ENCODE measurements at regions not wholly inside any gene's neighbourhood (a gene's known extent, or its start where the extent isn't known, plus 50 kb on each side); places are given as distances from the start of the nearest gene placed in this dataset.

GRCh38 chr18:24989760-24990593 lies 362.0 kb downstream of the ZNF521 start:
- no peak for DNase-seq (ENCODE audit: extremely low spot score)
- POLR2A ChIA-PET, result no interaction called here
- CTCF ChIA-PET, result no interaction called here

GRCh38 chr18:24990671-24991134 lies 361.3 kb downstream of the ZNF521 start:
- TF ChIP-seq CTCF (IDR thresholded peaks at IDR 0.05; ENCODE audit: control extremely low read depth, extremely low read depth, low read depth, missing control alignments), result no peak
- no peak for DNase-seq (ENCODE audit: extremely low spot score)
- ChIA-PET POLR2A (no interaction called here), CTCF (no interaction called here)

More at GRCh38 chr18:24989760-24990593, 362.0 kb downstream of the ZNF521 start:
- no peak for TF ChIP-seq CTCF (IDR thresholded peaks at IDR 0.05; ENCODE audit: control extremely low read depth, extremely low read depth, low read depth, missing control alignments)

- CTCF ChIA-PET, result no interaction called here
- POLR2A ChIA-PET, result no interaction called here
- no peak for DNase-seq (ENCODE audit: extremely low spot score)
- TF ChIP-seq CTCF (IDR thresholded peaks at IDR 0.05; ENCODE audit: control extremely low read depth, extremely low read depth, low read depth, missing control alignments), result no peak
Observed at GRCh38 chr18:24991141-24992060, 360.6 kb downstream of the ZNF521 start.

- CTCF ChIA-PET, result no interaction called here
- TF ChIP-seq CTCF (IDR thresholded peaks at IDR 0.05; ENCODE audit: control extremely low read depth, extremely low read depth, low read depth, missing control alignments), result no peak
- no peak for DNase-seq (ENCODE audit: extremely low spot score)
- POLR2A ChIA-PET, result no interaction called here
Observed at GRCh38 chr18:24992491-24992890, 359.5 kb downstream of the ZNF521 start.

GRCh38 chr18:24993628-24994027 lies 358.3 kb downstream of the ZNF521 start:
- CTCF ChIA-PET, result no interaction called here
- no peak for DNase-seq (ENCODE audit: extremely low spot score)
- no peak for TF ChIP-seq CTCF (IDR thresholded peaks at IDR 0.05; ENCODE audit: control extremely low read depth, extremely low read depth, low read depth, missing control alignments)
- POLR2A ChIA-PET, result no interaction called here

- DNase-seq (ENCODE audit: extremely low spot score), result no peak
- TF ChIP-seq CTCF (IDR thresholded peaks at IDR 0.05; ENCODE audit: control extremely low read depth, extremely low read depth, low read depth, missing control alignments), result no peak
- ChIA-PET CTCF (no interaction called here), POLR2A (no interaction called here)
Observed at GRCh38 chr18:24995056-24995455, 356.9 kb downstream of the ZNF521 start.
